Mucosa of descending colon (tissue), 3 donors: ENCODE measurements at regions not wholly inside any gene's neighbourhood (a gene's known extent, or its start where the extent isn't known, plus 50 kb on each side); places are given as distances from the start of the nearest gene placed in this dataset.
A peak's percentile ranks its signal among the peaks of the same experiment; 100 is the strongest.

ENCODE experiments used
- ATAC-seq: fragments of 200-7000 bp; cut with Tn5 transposase; one replicate; pipeline ENCODE4 v1.9.1; 2020; ENCODE audit warnings: mild to moderate bottlenecking, moderate library complexity
- DNase-seq, 3 donors: peaks; one replicate each; pipeline ENCODE4 v3.0.0-alpha.2; 2020
- H3K36me3 ChIP-seq: fragments of 200-600 bp; one replicate; pipeline ENCODE4 v1.8.0; 2021; ENCODE audit warnings: low read depth, mild to moderate bottlenecking
- H3K4me1 ChIP-seq: fragments of 200-600 bp; one replicate; pipeline ENCODE4 v1.8.0; 2021; ENCODE audit warnings: low read depth, mild to moderate bottlenecking
- H3K4me3 ChIP-seq: fragments of 200-600 bp; one replicate; pipeline ENCODE4 v1.8.0; 2021; ENCODE audit warnings: mild to moderate bottlenecking
- H3K9me3 ChIP-seq: fragments of 200-600 bp; one replicate; pipeline ENCODE4 v1.8.0; 2021; ENCODE audit warnings: mild to moderate bottlenecking
- CTCF ChIP-seq: fragments of 200-600 bp; IDR thresholded peaks from one replicate; pipeline ENCODE4 v1.8.0; 2022; ENCODE audit warnings: antibody characterized with exemption, mild to moderate bottlenecking
- intact Hi-C, 2 donors: fragments of 100-400 bp; cut with DNase I in 1 of 2; cut with micrococcal nuclease in 1 of 2; formaldehyde crosslinking; loops; one replicate each; pipeline versions ENCODE4 v1.11.0 to v1.11.1; 2022; cut with DNase I, micrococcal nuclease
- donor health status: DM: no; HTN: no; CAD: no; lungs with moderate emphysema.
- donor health status: DM: no; HTN: no; CAD: no.
- donor health status: DM: no; HTN: yes; CAD: no.

GRCh38 chrX:143306991-143307937 lies 210.0 kb downstream of the SPANXN3 start:
- intact Hi-C loops, result no loop called here
- DNase-seq, result peak in 2 of 3 donors; percentile 30 to 67
- Histone ChIP-seq H3K36me3 (no peaks in the 10 kb centered on the region), H3K9me3 (no peaks in the 10 kb centered on the region), H3K4me3 (no peak overlapping the region), H3K4me1 (no peaks in the 10 kb centered on the region)
- no peak for TF ChIP-seq CTCF
- peak; percentile 83 for ATAC-seq

- Histone ChIP-seq H3K4me1 (no peaks in the 10 kb centered on the region), H3K9me3 (no peaks in the 10 kb centered on the region), H3K36me3 (no peaks in the 10 kb centered on the region), H3K4me3 (no peak overlapping the region)
- ATAC-seq, result peak; percentile 36
- no peak for DNase-seq
- intact Hi-C loops, result no loop called here
- TF ChIP-seq CTCF, result no peak
Observed at GRCh38 chrX:143304518-143304917, 212.8 kb downstream of the SPANXN3 start.

- intact Hi-C loops, result no loop called here
- H3K4me1 ChIP-seq, result no peaks in the 10 kb centered on the region
- ATAC-seq (no peak), DNase-seq (no peak)
- TF ChIP-seq CTCF, result no peak
- no peak overlapping the region for H3K4me3 ChIP-seq
- H3K36me3 ChIP-seq, result no peaks in the 10 kb centered on the region
- H3K9me3 ChIP-seq, result no peaks in the 10 kb centered on the region
Observed at GRCh38 chrX:143304025-143304424, 213.2 kb downstream of the SPANXN3 start.

GRCh38 chrX:143298663-143299241 lies 218.5 kb downstream of the SPANXN3 start:
- Histone ChIP-seq H3K36me3 (no peaks in the 10 kb centered on the region), H3K4me1 (no peaks in the 10 kb centered on the region), H3K9me3 (no peaks in the 10 kb centered on the region), H3K4me3 (no peak overlapping the region)
- intact Hi-C loops, result no loop called here
- ATAC-seq (no peak), DNase-seq (no peak)
- no peak for TF ChIP-seq CTCF

GRCh38 chrX:143296521-143296920 lies 220.8 kb downstream of the SPANXN3 start:
- DNase-seq (no peak), ATAC-seq (no peak)
- Histone ChIP-seq H3K36me3 (no peaks in the 10 kb centered on the region), H3K4me1 (no peaks in the 10 kb centered on the region), H3K4me3 (no peak overlapping the region), H3K9me3 (no peaks in the 10 kb centered on the region)
- TF ChIP-seq CTCF, result no peak
- intact Hi-C loops, result no loop called here
